ENCODE measurements at regions not wholly inside any gene's neighbourhood (a gene's known extent, or its start where the extent isn't known, plus 50 kb on each side); places are given as distances from the start of the nearest gene placed in this dataset.
"Not testable (repeated sequence)": the region's sequence is repeated elsewhere in the genome, so short reads cannot be mapped to it uniquely, and the experiment has no call there.

- no peak for DNase-seq
Measured at GRCh38 chr4:118410138-118410537, 57.3 kb upstream of the PRSS12 start.

- no peak for DNase-seq
Measured at GRCh38 chr4:118417325-118417724, 64.5 kb upstream of the PRSS12 start.

GRCh38 chr4:118417800-118418199, 65.0 kb upstream of the PRSS12 start:
- not testable (repeated sequence) for DNase-seq

GRCh38 chr4:118418396-118418795, 65.6 kb upstream of the PRSS12 start:
- DNase-seq = not testable (repeated sequence)

GRCh38 chr4:118419626-118420025, 66.8 kb upstream of the PRSS12 start:
- peak; percentile 8 to 45 for DNase-seq

- DNase-seq = peak; percentile 5 to 15
Measured at GRCh38 chr4:118424062-118424461, 71.3 kb upstream of the PRSS12 start.

- DNase-seq = not testable (repeated sequence)
Measured at GRCh38 chr4:118428881-118429280, 76.1 kb upstream of the PRSS12 start.

- not testable (repeated sequence) for DNase-seq
Measured at GRCh38 chr4:118432359-118432758, 79.6 kb upstream of the PRSS12 start.

GRCh38 chr4:118433612-118434375, 81.0 kb upstream of the PRSS12 start:
- not testable (repeated sequence) for DNase-seq

- not testable (repeated sequence) for DNase-seq
Measured at GRCh38 chr4:118435415-118435814, 82.6 kb upstream of the PRSS12 start.

- DNase-seq = not testable (repeated sequence)
Measured at GRCh38 chr4:118442115-118442837, 89.5 kb upstream of the PRSS12 start.

GRCh38 chr4:118447397-118447796, 94.6 kb upstream of the PRSS12 start:
- DNase-seq = not testable (repeated sequence)

- DNase-seq = not testable (repeated sequence)
Measured at GRCh38 chr4:118454857-118455256, 102.1 kb upstream of the PRSS12 start.

GRCh38 chr4:118461435-118461834, 108.6 kb upstream of the PRSS12 start:
- DNase-seq = not testable (repeated sequence)

- DNase-seq = not testable (repeated sequence)
Measured at GRCh38 chr4:118465831-118466230, 113.0 kb upstream of the PRSS12 start.

- not testable (repeated sequence) for DNase-seq
Measured at GRCh38 chr4:118474001-118474626, 121.3 kb upstream of the PRSS12 start.

- not testable (repeated sequence) for DNase-seq
Measured at GRCh38 chr4:118474771-118475170, 122.0 kb upstream of the PRSS12 start.

- DNase-seq = not testable (repeated sequence)
Measured at GRCh38 chr4:118475901-118476300, 123.1 kb upstream of the PRSS12 start.

- not testable (repeated sequence) for DNase-seq
Measured at GRCh38 chr4:118477826-118478225, 125.0 kb upstream of the PRSS12 start.

- not testable (repeated sequence) for DNase-seq
Measured at GRCh38 chr4:118485801-118486314, 133.1 kb upstream of the PRSS12 start.

- not testable (repeated sequence) for DNase-seq
Measured at GRCh38 chr4:118492963-118493362, 140.2 kb upstream of the PRSS12 start.

GRCh38 chr4:118494437-118494836, 141.6 kb upstream of the PRSS12 start:
- not testable (repeated sequence) for DNase-seq

GRCh38 chr4:118502967-118503366, 150.2 kb upstream of the PRSS12 start:
- DNase-seq = not testable (repeated sequence)

All from inflammatory macrophage treated with lipopolysaccharide for 1 hour (primary cell).